HL-60 (cell line): ENCODE measurements at regions not wholly inside any gene's neighbourhood (a gene's known extent, or its start where the extent isn't known, plus 50 kb on each side); places are given as distances from the start of the nearest gene placed in this dataset.

Experiments
- DNase-seq, 2 experiments: peaks; one replicate each; pipeline ENCODE4 v3.0.0-alpha.2; 2010 to 2020; ENCODE audit warnings: low read depth in 1 of 2, low spot score in 1 of 2
- H3K27ac ChIP-seq: fragments of 250-450 bp; sonication (Bioruptor Pico); replicated peaks from 2 replicates; pipeline ENCODE4 v1.5.1; 2020; ENCODE audit warnings: mild to moderate bottlenecking, moderate library complexity
- H3K27me3 ChIP-seq: fragments of 250-450 bp; sonication (Bioruptor Pico); 2 replicates; pipeline ENCODE4 v1.5.1; 2021; ENCODE audit warnings: mild to moderate bottlenecking, moderate library complexity; ENCODE audit not compliant: insufficient read depth, poor library complexity, severe bottlenecking
- H3K4me3 ChIP-seq: replicated peaks from 2 replicates; pipeline ENCODE4 v1.5.1; 2011; ENCODE audit warnings: mild to moderate bottlenecking, control low read depth, low read length; ENCODE audit not compliant: insufficient read depth
- GABPA ChIP-seq: IDR thresholded peaks from 2 replicates; pipeline ENCODE4 v1.6.1; 2012; ENCODE audit warnings: low read depth
- POLR2AphosphoS5 ChIP-seq: IDR thresholded peaks from 2 replicates; pipeline ENCODE4 v1.6.1; 2012; ENCODE audit warnings: low read depth
- REST ChIP-seq: IDR thresholded peaks from 2 replicates; pipeline ENCODE4 v1.6.1; 2012; ENCODE audit warnings: low read depth; ENCODE audit not compliant: insufficient replicate concordance
- SPI1 ChIP-seq: IDR thresholded peaks from 2 replicates; pipeline ENCODE4 v1.6.1; 2012; ENCODE audit warnings: low read depth, mild to moderate bottlenecking, borderline replicate concordance
- TF ChIP-seq, protein P1 (sequence below): IDR thresholded peaks from one replicate; pipeline ENCODE4 v1.5.1; 2011; ENCODE audit warnings: low read length, control low read depth, inconsistent platforms; ENCODE audit not compliant: insufficient read depth

GRCh38 chr3:117435506-117435905 lies 725.9 kb downstream of the TUSC7 start:
- TF ChIP-seq POLR2AphosphoS5 (no peak), GABPA (no peak), REST (no peak), SPI1 (no peak)
- TF ChIP-seq, protein P1, sequence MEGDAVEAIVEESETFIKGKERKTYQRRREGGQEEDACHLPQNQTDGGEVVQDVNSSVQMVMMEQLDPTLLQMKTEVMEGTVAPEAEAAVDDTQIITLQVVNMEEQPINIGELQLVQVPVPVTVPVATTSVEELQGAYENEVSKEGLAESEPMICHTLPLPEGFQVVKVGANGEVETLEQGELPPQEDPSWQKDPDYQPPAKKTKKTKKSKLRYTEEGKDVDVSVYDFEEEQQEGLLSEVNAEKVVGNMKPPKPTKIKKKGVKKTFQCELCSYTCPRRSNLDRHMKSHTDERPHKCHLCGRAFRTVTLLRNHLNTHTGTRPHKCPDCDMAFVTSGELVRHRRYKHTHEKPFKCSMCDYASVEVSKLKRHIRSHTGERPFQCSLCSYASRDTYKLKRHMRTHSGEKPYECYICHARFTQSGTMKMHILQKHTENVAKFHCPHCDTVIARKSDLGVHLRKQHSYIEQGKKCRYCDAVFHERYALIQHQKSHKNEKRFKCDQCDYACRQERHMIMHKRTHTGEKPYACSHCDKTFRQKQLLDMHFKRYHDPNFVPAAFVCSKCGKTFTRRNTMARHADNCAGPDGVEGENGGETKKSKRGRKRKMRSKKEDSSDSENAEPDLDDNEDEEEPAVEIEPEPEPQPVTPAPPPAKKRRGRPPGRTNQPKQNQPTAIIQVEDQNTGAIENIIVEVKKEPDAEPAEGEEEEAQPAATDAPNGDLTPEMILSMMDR: no peak

GRCh38 chr3:117439812-117440211 lies 730.2 kb downstream of the TUSC7 start:
- DNase-seq: peak; percentile 43 to 68
- Histone ChIP-seq H3K27ac (no peak overlapping the region), H3K4me3 (no peak overlapping the region), H3K27me3 (no peaks in the 10 kb centered on the region)
- TF ChIP-seq POLR2AphosphoS5: no peak
- no peak for TF ChIP-seq SPI1
- TF ChIP-seq, protein P1: no peak
- no peak for TF ChIP-seq REST
- no peak for TF ChIP-seq GABPA

More at GRCh38 chr3:117435506-117435905, 725.9 kb downstream of the TUSC7 start:
- Histone ChIP-seq H3K27me3 (no peaks in the 10 kb centered on the region), H3K4me3 (no peak overlapping the region), H3K27ac (no peak overlapping the region)
- no peak for DNase-seq

DNA sequence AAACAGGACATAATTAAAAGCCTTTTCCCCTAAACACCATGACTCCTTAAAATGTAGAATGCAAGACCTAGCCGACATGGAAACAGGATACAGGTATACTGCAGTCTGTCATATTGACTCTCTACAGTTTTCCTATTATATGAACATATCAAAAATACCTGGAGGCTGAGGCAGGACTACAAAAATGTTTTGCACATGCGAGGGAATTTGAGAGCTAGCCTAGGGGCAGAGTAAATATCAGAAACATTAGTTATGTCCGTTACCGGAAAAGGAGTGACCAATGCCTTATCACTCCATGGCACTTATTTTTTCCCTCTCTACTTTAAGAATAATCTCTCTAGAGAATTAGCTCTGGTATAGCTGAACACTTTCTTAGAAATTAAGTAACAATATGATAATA lies 732.3 kb downstream of the TUSC7 start:
- DNase-seq: no peak
- Histone ChIP-seq H3K4me3 (no peak overlapping the region), H3K27ac (no peak overlapping the region), H3K27me3 (no peaks in the 10 kb centered on the region)
- no peak for TF ChIP-seq GABPA
- TF ChIP-seq SPI1: no peak
- TF ChIP-seq POLR2AphosphoS5: no peak
- TF ChIP-seq, protein P1: no peak
- no peak for TF ChIP-seq REST
